Activated B cell treated with CpG ODN at 0.5 μM for 24 hours (primary cell): ENCODE measurements at regions not wholly inside any gene's neighbourhood (a gene's known extent, or its start where the extent isn't known, plus 50 kb on each side); places are given as distances from the start of the nearest gene placed in this dataset.

Experiments
- ATAC-seq: fragments of 200-7000 bp; cut with Tn5 transposase; one replicate; pipeline ENCODE4 v1.10.0; 2021; ENCODE audit warnings: low read depth, mild to moderate bottlenecking, moderate library complexity
- CTCF ChIA-PET: fragments of 350-600 bp; sonication (Branson Sonifier 250); formaldehyde crosslinking; loops from one replicate; lab custom pipeline; 2021; ENCODE audit warnings: antibody characterized with exemption; lab: Charles Lee
- POLR2A ChIA-PET: fragments of 350-600 bp; sonication (Branson Sonifier 250); formaldehyde crosslinking; loops from one replicate; lab custom pipeline; 2021; ENCODE audit warnings: antibody characterized with exemption; lab: Charles Lee
- DNase-seq: peaks from one replicate; pipeline ENCODE4 v3.0.0; 2022
- H3K27ac Mint-ChIP-seq: one replicate; pipeline ENCODE4 v1.8.0; 2020; ENCODE audit warnings: mixed read lengths
- H3K27me3 Mint-ChIP-seq: one replicate; pipeline ENCODE4 v1.8.0; 2021; ENCODE audit warnings: mixed read lengths
- H3K36me3 Mint-ChIP-seq: one replicate; pipeline ENCODE4 v1.8.0; 2021; ENCODE audit warnings: low read depth, mixed read lengths
- H3K4me1 Mint-ChIP-seq: one replicate; pipeline ENCODE4 v1.8.0; 2021; ENCODE audit warnings: mixed read lengths
- H3K4me3 Mint-ChIP-seq: one replicate; pipeline ENCODE4 v1.8.0; 2020; ENCODE audit warnings: mild to moderate bottlenecking, mixed read lengths
- H3K9me3 Mint-ChIP-seq: one replicate; pipeline ENCODE4 v1.8.0; 2020; ENCODE audit warnings: mixed read lengths
- intact Hi-C: fragments of 100-400 bp; cut with micrococcal nuclease; formaldehyde crosslinking; loops from one replicate; pipeline ENCODE4 v1.15.1; 2024
- TF ChIP-seq, protein P1 (sequence below): fragments of 200-600 bp; IDR thresholded peaks from one replicate; pipeline ENCODE4 v1.8.0; 2022; ENCODE audit warnings: antibody characterized with exemption, mild to moderate bottlenecking

DNA sequence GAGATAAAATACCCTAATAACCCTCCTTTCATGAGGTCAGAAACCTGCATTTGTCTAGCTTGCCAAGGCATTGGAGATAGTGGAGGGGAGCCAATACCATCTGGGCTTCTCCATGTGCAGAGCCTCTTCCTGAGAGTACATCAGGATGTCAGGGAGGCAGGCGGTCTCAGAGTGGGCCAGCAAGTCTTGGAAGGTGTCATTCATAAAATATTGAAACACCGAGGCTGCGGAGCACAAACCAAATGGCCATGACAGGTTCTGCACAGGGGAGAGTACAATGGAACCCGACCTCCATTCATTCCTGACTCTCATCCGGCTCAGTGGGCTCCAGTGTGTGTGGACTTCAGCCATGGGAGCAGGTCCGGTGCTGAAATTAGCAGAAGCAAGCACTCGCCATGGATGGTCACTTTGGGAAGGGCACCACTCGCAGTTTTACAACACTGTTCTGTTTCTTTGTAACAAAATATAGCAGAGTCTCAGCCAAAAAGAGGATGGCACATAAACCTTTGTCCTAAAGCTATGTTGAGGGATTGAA lies 446.6 kb downstream of the SIPA1L2 start:
- Mint-ChIP-seq H3K36me3 (no peaks in the 10 kb centered on the region), H3K27me3 (peaks cover 11% of the 10 kb centered on the region), H3K27ac (no peak overlapping the region), H3K4me1 (no peaks in the 10 kb centered on the region), H3K9me3 (no peaks in the 10 kb centered on the region), H3K4me3 (no peak overlapping the region)
- ATAC-seq = no peak
- TF ChIP-seq, protein P1, sequence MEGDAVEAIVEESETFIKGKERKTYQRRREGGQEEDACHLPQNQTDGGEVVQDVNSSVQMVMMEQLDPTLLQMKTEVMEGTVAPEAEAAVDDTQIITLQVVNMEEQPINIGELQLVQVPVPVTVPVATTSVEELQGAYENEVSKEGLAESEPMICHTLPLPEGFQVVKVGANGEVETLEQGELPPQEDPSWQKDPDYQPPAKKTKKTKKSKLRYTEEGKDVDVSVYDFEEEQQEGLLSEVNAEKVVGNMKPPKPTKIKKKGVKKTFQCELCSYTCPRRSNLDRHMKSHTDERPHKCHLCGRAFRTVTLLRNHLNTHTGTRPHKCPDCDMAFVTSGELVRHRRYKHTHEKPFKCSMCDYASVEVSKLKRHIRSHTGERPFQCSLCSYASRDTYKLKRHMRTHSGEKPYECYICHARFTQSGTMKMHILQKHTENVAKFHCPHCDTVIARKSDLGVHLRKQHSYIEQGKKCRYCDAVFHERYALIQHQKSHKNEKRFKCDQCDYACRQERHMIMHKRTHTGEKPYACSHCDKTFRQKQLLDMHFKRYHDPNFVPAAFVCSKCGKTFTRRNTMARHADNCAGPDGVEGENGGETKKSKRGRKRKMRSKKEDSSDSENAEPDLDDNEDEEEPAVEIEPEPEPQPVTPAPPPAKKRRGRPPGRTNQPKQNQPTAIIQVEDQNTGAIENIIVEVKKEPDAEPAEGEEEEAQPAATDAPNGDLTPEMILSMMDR = no peak
- intact Hi-C loops = no loop called here
- POLR2A ChIA-PET = no interaction called here
- CTCF ChIA-PET = no interaction called here
- no peak for DNase-seq

DNA sequence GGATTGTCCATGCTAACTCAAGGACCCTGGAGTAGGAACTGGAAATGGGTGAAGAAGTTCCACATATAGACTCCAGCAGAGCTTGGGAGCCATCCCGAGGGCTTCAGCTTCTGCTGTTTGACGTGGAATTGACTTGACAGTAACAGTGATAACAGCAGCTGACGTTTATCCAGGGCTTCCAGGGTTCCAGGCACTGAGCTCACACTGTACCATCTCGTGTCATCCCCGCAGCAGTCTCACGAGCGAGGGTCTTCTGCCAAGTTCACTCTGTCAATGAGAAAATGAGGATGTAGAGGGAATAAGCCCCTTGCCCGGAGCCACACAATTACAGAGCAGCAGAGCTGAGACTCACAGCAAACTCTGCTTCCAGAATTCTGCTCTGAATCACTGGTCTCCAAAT lies 447.7 kb downstream of the SIPA1L2 start:
- intact Hi-C loops = no loop called here
- ATAC-seq = no peak
- H3K4me1 Mint-ChIP-seq = no peaks in the 10 kb centered on the region
- no peaks in the 10 kb centered on the region for H3K36me3 Mint-ChIP-seq
- TF ChIP-seq, protein P1 = no peak
- ChIA-PET CTCF (no interaction called here), POLR2A (no interaction called here)
- H3K9me3 Mint-ChIP-seq = no peaks in the 10 kb centered on the region
- no peak for DNase-seq
- H3K4me3 Mint-ChIP-seq = no peak overlapping the region
- peaks cover 9% of the 10 kb centered on the region for H3K27me3 Mint-ChIP-seq
- H3K27ac Mint-ChIP-seq = no peak overlapping the region

DNA sequence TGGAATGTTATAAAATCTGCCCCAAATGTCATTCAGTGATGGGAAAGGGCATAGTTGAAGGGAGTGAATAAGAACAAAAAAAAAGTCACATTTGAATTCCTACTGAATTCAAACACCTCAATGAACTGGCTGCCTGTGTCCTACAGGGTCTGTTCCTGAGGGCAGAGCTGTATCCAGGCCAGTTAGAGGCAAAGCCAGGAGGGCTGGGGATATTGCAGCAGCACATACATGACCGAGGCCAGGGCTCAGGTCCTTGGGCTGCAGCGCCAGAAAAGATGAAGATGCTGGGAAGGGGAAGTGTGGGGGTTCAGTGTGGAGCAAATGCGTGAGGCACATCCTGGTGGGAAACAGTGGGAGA lies 449.2 kb downstream of the SIPA1L2 start:
- TF ChIP-seq, protein P1 = no peak
- DNase-seq = no peak

DNA sequence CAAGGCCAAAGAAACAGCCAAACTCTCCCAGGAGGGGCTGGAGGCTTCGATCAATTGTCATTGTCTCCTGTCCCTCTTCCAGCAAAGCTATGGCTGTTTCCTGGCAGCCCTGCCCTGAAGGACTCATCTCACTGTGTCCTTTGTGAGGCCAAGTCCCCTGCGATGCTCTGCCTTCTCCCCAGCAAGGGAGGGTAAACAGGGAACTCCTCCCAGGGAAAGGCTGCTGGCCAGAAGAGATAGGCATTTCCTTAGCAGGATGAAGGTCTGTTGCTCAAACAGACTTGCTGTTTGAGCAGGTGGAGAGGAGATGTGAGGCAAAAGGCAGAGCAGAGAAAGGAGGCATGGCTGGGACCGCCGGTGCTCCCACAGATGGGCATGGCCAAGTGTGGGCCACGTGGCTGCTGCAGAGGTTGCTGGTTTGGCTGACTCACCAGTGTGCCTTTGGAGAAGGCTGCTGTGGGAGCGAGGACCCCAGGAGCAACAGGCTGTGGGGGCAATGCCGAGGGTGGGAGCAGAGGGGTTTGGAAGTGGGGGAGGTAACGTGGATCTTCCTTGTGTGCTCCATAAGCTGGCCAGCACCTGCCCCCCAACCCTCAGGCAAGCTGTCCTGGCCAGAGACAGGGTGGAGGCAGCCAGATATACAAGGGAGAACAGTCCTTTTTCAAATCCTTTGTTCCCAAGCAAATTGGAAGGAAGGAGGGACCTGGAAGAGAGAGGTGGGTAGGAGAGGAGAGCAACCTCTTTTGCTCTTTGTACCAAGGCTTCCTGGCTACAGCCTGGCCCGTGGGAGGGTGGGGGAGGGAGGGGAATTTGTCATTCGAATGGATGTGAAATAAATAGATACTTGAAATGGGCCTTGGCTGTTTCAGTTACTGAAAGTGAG lies 449.8 kb downstream of the SIPA1L2 start:
- no peak overlapping the region for H3K4me3 Mint-ChIP-seq
- POLR2A ChIA-PET = no interaction called here
- no peaks in the 10 kb centered on the region for H3K4me1 Mint-ChIP-seq
- TF ChIP-seq, protein P1 = no peak
- H3K27me3 Mint-ChIP-seq = peaks cover 9% of the 10 kb centered on the region
- ATAC-seq = no peak
- no peaks in the 10 kb centered on the region for H3K9me3 Mint-ChIP-seq
- H3K36me3 Mint-ChIP-seq = no peaks in the 10 kb centered on the region
- CTCF ChIA-PET = no interaction called here
- intact Hi-C loops = no loop called here
- H3K27ac Mint-ChIP-seq = no peak overlapping the region
- no peak for DNase-seq

More for the DNA sequence above, 449.2 kb downstream of the SIPA1L2 start:
- no peaks in the 10 kb centered on the region for H3K9me3 Mint-ChIP-seq
- H3K27ac Mint-ChIP-seq = no peak overlapping the region
- no peak for ATAC-seq
- intact Hi-C loops = no loop called here
- H3K27me3 Mint-ChIP-seq = peaks cover 9% of the 10 kb centered on the region
- ChIA-PET CTCF (no interaction called here), POLR2A (no interaction called here)
- H3K36me3 Mint-ChIP-seq = no peaks in the 10 kb centered on the region
- H3K4me1 Mint-ChIP-seq = no peaks in the 10 kb centered on the region
- H3K4me3 Mint-ChIP-seq = no peak overlapping the region

DNA sequence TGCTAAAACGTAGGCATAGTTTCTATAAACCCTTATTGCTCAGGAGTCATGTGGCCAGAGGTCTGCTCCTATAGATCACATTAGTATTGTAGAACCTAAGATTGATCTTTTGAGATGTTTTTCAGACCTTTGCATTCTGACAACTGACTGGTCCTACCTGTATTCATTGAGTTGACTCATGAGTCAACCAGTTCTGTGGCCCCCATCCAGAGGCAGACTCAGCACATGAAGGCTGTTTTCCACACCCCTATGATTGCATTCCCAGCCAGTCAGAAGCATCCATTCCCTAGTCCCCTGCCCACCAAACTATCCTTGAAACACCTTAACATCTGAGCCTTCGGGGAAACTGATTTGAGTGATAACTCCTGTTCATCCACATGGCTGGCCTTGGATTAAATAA lies 451.7 kb downstream of the SIPA1L2 start:
- H3K27ac Mint-ChIP-seq = no peak overlapping the region
- no peaks in the 10 kb centered on the region for H3K4me1 Mint-ChIP-seq

More for the DNA sequence above, 451.7 kb downstream of the SIPA1L2 start:
- peaks cover 9% of the 10 kb centered on the region for H3K27me3 Mint-ChIP-seq
- no peaks in the 10 kb centered on the region for H3K9me3 Mint-ChIP-seq
- H3K36me3 Mint-ChIP-seq = no peaks in the 10 kb centered on the region
- ChIA-PET CTCF (no interaction called here), POLR2A (no interaction called here)
- intact Hi-C loops = no loop called here
- H3K4me3 Mint-ChIP-seq = no peak overlapping the region
- TF ChIP-seq, protein P1 = no peak
- DNase-seq = no peak
- no peak for ATAC-seq
